ENCODE measurements at regions not wholly inside any gene's neighbourhood (a gene's known extent, or its start where the extent isn't known, plus 50 kb on each side); places are given as distances from the start of the nearest gene placed in this dataset.
"Not testable (repeated sequence)": the region's sequence is repeated elsewhere in the genome, so short reads cannot be mapped to it uniquely, and the experiment has no call there.

DNA sequence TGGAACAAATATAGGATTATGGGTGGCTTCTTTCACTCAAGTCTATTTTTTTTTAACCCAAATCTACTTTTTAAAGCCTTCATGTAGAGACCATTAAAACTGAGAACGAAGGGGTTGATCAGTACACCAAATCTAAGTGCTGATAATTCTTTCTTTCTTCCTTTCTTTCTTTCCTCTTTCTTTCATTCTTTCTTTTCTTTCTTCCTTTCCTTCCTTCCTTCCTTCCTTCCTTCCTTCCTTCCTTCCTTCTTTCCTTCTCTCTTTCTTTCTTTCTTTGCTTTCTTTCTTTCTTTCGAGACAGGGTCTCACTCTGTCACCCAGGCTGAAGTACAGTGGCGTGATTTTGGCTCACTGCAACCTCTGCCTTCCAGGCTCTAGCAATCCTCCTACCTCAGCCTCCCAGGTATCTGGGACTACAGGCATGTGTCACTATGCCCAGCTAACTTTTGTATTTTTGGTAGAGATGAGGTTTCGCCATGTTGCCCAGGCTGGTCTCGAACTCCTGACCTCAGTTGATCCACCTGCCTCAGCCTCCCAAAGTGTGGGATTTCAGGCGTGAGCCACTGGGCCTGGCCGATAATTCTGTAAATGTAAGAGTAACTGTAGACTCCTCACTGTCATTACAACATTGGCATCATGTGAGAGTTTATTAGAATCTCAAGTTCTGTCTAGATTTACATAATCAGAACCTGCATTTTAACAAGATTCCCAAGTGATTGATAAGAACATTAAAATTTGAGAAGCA is 236.4 kb downstream of the TFEC start:
- DNase-seq (ENCODE audit: low spot score), result no peak

DNA sequence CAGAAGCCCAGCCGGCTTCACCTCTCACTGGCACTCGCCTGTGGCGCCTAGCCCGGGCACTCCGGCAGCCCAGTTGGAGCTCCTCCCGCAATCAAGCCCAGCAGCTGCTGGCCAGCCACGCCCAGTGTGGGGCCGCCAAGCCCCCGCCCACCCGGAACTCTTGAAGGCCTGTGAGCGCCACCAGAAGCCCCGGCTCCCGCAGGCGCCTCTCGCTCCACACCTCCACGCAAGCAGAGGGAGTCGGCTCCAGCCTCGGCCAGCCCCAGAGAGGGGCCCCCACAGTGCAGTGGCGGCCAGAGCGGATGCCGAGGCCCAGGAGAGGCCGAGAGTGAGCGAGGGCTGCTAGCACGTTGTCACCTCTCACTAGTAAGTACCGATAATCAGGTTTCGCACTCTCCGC is 240.7 kb downstream of the TFEC start:
- no peak for DNase-seq (ENCODE audit: low spot score)

DNA sequence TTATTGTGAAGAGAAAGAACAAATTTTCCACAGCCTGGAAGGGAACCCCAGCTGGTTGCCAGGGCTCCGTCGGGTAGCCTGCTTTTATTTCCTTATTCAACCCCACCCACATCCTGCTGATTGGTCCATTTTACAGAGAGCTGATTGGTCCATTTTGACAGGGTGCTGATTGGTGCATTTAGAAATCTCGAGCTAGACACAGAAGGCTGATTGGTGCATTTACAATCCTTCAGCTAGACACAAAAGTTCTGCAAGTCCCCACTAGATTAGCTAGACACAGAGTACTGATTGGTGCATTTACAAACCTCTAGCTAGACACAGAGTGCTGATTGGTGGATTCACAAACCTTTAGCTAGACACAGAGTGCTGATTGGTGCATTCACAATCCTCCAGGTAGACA is 241.1 kb downstream of the TFEC start:
- DNase-seq (ENCODE audit: low spot score), result not testable (repeated sequence)

DNA sequence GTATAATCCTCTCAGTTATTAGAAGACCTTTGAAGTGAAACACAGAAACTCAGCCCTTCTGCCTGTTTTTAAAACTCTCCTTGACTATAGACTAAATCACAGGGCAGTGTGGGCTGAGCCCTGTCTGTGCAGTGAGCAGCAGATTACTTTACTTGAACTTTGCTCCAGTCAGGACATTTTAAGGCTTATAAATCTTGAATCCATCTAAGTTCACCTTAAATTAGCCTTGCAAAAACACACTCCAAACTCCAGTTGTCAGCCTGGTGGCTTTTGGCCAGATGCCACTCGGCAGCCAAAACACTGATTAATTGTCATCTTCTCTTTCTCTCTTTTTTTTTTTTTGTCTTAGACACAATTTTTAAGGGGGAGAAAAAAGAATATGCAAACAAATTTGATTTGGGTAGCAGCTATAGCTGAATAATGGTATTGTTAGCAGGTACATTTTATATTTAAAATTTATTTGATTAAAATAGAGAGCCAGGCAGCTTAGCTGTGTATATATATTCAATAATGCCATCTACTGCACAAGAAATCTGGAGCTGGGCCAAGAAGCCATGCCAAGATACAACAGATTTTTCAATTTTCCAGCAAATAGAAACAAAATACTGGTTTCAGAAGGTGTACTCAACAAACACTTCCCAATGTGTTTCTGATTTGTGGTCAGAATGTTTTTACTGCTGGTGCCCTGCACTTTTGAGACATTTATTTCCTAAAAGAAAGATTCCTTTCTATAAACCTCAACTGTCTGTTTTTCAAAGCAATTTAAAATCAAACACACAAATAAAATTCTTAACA is 247.7 kb downstream of the TFEC start:
- no peak for DNase-seq (ENCODE audit: low spot score)

GRCh38 chr7:115779561-115779960 is 251.0 kb downstream of the TFEC start:
- DNase-seq (ENCODE audit: low spot score), result peak; percentile 3

DNA sequence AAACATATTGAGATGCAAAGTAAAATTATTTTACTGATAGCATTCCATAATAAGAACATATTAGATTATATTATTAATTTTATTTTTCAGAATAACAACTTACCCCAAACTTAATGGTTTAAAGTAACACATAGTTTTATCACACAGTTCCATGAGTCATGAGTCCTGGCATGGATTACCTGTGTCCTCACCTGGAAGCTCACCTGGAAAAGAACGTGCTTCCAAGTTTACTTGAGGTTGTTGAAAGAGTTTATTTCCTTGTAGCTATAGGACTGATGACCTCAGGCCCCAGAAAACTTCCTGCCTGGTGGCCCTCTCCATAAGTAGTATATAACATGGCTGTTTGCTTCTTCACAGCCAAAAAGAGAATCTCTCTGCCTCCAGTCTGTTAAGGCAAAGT is 254.6 kb downstream of the TFEC start:
- no peak for DNase-seq (ENCODE audit: low spot score)

- no peak for DNase-seq (ENCODE audit: low spot score)
Observed at GRCh38 chr7:115763347-115763746, 267.2 kb downstream of the TFEC start.

GRCh38 chr7:115758025-115758424 is 272.5 kb downstream of the TFEC start:
- DNase-seq (ENCODE audit: low spot score), result no peak

DNA sequence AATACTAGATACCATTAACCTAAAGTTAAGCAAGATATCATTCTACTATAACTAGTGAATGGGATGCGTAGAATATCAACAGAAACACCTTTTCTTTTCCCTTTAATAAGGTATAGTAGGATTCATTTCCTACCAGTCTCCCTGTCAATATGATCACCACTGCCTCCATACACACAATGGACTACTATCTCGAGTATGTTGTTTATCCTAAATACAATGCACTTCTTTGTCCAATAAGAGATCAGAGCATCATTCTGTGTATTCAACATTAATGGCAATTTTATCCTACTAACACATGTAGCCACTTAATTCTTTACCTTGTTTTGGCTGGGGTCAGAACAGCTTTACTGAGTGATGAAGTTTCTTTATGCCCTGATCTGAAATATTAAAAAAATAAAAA is 276.3 kb downstream of the TFEC start:
- DNase-seq (ENCODE audit: low spot score), result no peak

DNA sequence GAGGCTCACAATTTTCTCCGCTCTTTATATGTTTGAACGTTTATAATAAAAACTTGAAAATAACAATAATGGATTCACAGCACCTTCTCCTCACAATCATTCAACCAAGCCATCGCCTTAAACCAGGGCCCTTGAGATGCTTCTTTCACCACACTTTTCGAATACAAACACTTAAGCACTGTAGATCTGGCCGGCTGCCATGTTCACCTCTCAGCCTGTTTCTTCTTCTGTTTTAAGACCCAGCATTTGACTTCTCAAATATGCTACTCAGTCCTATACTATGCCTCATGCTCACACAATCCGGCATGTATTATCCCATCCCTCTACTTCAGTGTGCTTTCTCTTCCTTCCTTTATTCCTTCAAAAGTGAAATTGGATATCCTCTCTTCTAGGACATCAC is 280.6 kb downstream of the TFEC start:
- DNase-seq (ENCODE audit: low spot score), result no peak

DNA sequence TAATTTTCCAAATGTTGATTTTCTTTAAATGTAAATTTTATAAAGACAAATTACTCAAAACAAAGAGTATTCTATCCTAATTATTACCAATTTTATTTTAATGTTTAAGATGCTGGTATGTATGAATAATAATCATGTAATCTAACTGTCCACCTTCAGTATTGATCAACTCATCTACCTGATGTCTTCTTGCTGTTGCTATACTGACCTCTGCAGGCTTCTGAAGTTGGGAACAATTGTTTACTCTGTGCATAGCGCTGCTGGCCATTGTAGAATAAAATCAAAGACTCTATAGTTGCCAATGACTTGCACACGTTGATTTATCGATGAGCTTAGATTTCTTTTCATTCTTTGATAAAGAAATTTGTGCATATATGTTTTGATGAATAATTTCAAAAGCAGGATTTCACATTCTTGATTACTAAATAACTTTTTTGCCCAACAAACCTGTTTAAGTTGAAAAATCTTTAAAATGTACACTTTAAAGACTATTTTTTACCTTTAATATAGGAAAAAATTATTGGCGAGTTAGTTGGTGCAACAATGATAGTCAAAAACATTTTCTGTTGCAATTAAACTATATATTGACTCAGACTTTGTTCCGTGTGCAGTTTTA is 282.3 kb downstream of the TFEC start:
- no peak for DNase-seq (ENCODE audit: low spot score)

GRCh38 chr7:115747174-115747573 is 283.4 kb downstream of the TFEC start:
- no peak for DNase-seq (ENCODE audit: low spot score)

- no peak for DNase-seq (ENCODE audit: low spot score)
Observed at GRCh38 chr7:115740043-115740442, 290.5 kb downstream of the TFEC start.

DNA sequence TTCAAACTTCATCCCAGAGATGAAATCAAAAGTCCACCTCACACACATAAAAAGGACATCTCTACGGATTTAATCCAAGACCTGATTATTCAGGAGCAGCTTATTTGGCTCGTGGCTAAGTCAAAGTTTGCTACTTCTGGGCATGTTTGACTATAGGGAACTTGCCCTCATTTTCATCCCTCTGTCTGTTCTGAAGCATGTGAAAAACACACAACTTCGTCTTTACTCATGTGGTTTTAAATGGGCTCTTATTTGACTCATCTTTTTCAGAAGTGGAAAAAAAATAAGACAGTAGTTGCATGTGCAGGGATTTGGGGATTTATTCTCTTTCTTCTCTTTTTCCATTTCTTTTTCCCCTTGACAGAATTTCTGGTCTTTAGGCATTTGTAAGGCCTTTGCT is 295.9 kb downstream of the TFEC start:
- DNase-seq (ENCODE audit: low spot score), result no peak

DNA sequence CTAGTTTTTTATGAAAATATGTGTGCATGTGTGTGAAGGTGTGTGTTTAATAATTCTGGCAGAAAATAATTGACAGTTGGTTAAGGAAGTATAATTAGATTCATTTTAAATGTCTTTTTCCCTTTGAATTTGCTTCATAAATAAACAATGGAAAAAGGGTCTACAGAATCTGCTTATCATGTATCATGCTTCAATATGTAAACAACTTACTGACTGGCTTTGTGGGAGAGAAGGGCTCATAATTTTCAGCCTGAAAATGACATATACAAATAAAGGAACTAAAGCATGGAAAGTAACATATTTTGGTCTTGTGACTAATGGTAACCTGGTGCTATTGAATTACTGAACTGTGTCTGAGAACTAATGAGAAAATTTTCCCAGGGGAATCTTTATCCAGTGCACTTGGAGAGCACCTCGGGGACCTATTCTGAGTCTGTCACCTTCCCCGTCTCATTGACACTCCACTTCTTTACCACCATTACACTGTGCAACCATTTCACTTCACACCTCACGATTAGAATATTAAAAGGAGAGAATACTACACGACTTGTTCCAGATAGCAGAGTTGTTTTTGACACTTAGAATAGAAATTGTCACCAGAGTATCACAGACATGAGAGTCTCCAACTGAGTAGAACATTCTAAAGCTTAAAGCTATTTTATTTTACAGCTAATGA is 298.6 kb downstream of the TFEC start:
- no peak for DNase-seq (ENCODE audit: low spot score)

GRCh38 chr7:115728518-115728917 is 302.0 kb downstream of the TFEC start:
- no peak for DNase-seq (ENCODE audit: low spot score)

DNA sequence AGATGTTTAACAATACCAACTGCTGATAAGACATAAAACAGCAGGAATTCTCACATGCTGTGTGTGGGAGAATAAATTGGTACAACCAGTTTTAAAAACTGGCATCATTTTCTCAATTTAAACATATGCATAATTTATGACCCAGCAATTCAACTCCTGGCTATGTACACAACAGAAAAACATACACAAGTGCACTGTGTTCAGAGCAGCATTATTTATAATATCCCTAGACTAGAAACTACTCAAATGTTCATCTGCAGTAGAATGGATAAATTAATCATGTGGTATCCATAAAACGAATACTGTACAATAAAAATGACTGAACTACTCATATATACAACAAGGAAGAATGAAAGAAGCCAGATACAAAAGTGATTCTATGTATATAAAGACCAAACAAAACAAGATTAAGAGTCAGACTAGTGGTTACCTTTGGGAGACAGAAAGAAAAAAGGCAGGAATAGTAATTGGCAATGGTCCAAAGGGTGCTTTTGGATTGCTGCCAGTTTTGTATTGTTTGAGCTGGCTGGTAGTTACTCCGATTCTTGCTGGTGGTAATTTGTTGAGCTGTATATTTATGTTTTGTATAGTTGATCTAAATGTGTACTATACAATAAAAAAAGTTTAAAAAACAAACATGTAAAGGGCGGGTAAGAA is 306.0 kb downstream of the TFEC start:
- DNase-seq (ENCODE audit: low spot score), result peak; percentile 46

DNA sequence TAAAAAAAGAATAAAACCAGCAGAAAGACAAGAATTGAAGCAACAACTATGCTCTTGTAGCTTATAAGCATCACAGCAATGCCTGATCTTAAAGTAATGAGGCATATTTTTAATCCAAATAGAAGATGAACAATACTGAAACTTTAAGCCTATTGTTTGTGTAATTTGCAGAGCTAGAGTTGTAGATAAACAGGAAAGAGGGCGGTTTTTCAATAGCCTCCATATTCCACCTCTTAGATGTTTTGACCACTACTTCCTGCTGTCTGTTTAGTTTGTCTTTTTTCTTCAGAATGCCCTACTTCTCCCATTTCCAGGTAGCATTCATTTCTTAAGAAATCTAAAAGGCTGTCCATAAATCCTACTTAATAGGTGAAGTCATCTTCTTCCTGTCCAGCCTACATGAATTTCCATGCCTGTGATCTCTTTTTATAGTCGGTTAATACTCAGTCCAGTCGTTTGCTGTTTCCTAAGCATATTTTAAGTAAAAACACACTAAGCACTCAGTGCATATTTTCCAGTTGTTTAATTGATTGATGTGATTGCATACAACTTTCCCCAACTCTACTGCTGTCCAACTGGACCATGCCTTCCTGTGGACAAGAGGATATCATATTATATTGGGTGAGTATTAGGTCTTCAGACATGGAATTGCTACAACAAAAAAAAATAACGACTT is 308.1 kb downstream of the TFEC start:
- DNase-seq (ENCODE audit: low spot score), result no peak

DNA sequence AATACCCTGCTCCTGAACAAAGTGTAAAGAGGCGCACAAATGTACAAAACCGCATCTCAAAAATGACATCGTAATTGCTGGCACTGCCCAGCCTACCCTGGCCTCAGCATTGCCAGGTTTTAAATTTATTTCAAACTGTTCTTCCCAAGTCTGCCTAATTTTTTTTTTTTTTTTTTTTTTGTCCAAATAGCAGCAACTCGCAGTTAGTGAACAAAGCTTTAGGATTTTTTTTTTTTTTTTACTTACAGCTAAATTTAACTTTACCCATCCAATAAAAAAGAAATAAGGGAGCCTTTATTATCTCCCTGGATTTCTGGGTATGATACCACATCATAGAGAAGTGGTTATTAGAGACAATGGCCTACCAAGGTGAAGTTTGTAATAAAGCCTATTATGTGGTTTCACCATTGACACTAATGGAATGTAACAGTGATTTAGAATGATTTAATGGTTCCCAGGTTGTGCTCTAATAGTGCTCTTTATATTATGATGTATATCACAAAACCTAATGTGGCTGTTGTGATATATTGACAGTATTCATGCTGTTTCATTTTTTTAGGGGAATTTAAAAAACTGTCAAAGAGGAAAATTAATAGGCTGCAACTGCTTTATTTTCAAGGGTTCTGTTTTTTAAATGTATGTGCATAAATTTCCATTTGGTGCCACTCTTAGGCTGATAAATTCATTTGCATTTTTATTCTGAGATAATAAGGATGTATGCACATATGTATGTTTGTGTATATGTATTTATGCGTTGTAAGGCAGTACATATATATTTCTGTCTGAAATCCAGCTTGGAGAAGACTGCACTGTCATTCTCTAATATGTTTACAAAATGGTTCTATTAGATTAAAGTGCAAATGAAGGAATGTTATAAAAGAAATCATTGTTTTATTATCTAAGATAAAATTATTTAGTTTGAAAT is 309.0 kb downstream of the TFEC start:
- DNase-seq (ENCODE audit: low spot score), result no peak

- DNase-seq (ENCODE audit: low spot score), result no peak
Observed at GRCh38 chr7:115719963-115720362, 310.6 kb downstream of the TFEC start.
